GM21515 (cell line): ENCODE measurements at regions not wholly inside any gene's neighbourhood (a gene's known extent, or its start where the extent isn't known, plus 50 kb on each side); places are given as distances from the start of the nearest gene placed in this dataset.
A peak's percentile ranks its signal among the peaks of the same experiment; 100 is the strongest.
"Not testable (repeated sequence)": the region's sequence is repeated elsewhere in the genome, so short reads cannot be mapped to it uniquely, and the experiment has no call there.

Experiments
- ATAC-seq: cut with Tn5 transposase; IDR thresholded peaks from one replicate; pipeline ENCODE4 v1.9.1; 2021; ENCODE audit not compliant: unreplicated experiment

DNA sequence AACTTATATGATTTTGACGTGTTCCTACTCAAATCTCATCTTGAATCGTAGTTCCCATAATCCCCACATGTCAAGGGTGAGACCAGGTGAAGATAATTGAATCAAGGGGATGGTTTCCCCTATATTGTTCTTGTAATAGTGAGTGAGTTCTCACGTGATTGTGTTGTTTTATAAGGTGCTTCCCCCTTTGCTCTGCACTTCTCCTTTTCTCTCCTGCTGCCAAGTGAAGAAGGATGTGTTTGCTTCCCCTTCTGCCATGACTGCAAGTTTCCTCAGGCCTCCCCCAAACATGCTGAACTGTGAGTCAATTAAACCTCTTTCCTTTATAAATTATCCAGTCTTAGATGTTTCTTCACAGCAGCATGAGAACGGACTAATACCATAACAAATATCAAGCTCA, 83.2 kb downstream of the MANEA start:
- no peak for ATAC-seq

DNA sequence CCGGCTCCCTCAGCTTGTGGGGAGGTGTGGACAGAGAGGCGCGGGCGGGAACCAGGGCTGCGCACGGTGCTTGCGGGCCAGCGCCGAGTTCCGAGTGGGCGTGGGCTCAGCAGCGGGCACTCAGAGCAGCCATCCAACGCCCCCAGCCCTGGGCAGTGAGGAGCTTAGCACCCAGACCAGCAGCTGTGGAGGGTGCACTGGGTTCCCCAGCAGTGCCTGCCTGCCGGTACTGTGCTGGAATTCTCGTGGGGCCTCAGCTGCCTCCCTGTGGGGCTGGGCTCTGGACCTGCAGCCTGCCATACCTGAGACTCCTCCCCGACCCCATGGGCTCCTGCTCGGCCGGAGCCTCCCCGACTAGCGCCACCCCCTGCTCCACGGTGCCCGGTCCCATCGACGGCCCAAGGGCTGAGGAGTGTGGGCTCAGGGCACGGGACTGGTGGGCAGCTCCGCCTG, 92.7 kb downstream of the MANEA start:
- ATAC-seq: no peak

DNA sequence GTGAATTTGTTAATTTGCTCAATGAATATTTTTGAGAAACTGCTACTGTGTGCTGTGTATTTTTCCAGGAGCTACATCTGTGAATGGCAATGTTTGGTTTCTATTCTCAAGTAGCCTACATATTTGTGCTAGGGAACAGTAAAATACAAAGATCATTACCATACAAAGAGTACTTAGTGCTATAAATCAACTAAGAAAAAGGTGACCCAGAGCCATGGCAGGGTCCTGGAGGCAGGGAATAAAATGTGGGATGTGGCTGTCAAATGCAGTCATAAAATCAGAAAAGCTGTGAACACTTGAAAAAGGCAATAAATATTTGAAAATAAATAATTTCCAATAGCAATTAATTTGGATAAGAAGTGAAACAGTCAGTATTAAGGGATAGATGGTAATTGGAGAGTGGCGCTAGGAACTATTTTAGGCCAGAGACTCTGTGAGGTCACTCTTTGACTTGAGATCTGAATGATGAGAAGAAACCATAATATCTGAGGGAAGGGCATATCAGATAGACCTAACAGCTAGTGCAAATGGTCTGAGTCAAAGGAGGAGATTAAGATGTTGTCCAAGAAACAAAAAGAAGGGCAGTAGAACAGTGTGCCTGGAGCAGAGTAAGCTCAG, 98.8 kb downstream of the MANEA start:
- ATAC-seq: no peak

DNA sequence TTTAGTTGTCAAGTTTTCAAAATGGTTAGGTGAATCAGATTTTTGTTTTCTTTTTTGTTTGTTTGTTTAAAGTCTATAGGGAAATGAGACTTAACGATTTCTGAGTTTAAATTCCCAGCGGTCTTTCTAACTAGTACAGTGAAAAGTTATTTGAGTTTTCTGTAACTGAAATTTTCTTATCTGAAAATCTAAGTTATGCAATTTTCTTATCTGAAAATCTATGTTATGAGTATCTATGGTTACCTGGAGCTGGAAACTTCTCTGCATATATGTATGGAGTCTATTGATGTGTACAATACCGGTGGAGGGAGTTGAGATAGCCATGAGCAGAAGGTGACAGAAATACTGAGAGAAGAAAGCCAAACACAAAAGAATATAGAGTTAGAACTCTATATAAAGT, 102.6 kb downstream of the MANEA start:
- ATAC-seq: no peak

DNA sequence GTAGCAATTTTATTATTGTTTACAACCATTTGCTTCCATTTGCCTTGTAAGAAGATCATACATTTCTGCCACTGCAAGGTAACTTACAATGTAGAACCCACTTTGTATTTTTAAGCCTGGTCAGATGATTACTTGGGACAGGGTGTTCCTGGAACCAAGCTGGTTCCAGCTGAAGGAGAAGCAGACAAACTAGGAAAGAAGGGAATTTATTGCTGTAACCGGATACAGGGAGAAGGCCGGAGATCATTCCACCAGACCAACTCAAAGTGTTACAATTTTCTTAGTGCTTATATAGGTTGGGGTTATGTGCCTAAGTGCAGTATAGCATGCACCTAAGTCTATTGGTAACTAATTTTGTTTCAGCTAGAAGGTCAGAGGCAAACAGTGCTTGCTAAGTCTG, 104.4 kb downstream of the MANEA start:
- no peak for ATAC-seq

DNA sequence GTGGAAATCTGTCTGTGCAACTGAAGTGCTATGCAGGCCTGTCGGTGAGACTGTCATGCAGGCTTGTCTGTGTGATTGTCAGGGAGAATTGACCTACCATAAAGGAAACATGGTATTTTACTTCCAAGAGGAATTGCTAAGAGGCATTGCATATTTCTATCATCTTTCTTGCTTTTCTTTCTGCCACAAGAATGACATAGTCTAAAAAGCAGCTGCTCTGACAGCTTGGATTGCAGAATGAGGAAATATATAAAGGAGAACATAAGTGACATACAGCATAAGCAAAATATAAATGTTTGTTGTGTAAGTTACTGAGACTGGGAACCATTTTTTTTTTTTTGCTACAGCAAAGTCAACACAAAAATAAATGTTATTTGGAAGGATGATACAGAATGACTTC, 105.1 kb downstream of the MANEA start:
- ATAC-seq: no peak

DNA sequence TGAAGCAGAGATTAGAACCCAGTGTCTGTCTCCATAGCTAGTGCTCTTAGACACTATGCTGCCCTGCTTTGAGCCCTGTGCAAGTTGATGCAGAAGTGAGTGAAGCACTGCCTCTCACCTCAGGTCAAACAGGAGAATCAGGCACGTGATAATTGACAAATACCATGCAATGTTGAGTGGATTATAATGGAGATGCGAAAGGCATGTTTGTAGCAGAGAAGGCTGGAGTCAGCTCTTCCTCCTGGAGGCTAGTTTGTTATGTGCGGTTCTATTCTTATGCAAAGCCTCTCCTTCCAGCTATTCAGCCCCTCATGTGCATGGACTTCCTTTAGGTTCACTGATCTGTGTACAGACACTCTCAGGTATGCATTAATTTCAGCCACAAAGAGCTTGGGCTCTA, 108.5 kb downstream of the MANEA start:
- no peak for ATAC-seq

DNA sequence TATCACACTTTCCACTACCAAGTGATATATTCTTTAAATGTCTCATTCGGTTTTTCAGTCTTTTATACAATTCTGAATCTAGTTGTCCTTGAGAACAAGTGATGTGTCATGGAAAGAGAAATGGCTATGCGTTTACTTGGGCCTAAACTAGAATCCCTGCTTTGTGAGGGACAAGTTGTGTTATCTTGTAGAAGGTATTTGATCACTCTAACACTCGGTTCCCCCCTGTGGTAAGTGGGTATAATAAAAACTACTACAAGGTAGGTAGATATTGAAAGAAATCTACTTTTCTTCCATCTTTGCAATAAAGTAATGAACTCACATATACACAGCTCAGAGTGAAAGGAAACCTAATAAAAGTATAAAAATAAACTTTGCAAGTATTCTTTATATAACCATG, 108.9 kb downstream of the MANEA start:
- ATAC-seq: no peak

DNA sequence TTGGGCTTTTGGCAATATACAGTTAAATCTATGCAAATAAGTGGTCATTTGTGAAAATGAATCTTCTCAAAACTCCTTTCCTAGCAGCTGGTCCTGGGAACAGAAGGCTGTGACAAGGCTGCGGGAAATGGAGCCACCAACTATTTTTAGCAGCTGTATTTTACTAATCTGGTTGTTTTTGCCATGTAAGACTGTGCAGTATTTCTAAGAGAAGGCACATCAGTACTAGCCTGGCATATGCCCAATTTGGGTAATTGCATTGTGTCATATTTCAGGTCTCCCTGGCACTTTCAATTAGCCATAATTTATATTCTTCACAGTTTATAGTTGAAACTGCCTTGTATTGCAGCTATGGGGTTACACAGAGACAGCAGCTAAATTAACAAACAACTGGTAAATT, 109.6 kb downstream of the MANEA start:
- no peak for ATAC-seq

DNA sequence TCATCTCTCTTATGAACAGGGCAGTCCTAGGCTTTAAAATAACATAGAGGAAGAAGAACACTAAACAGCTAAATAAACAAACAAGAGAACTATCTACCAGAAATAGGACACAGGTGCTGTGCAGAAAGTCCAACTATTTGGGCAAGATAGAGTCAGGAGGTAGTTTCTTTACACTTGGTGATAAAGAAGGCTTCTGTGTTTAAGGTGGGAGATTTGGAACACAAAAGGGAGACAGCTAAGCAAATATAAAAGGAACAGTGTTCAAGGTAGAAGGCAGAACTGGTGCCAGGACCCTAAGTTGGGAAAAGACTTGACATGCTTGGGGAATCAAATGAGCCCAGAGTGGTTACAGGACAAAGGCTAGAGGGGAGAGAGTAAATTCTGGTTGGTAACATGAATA, 110.5 kb downstream of the MANEA start:
- no peak for ATAC-seq

DNA sequence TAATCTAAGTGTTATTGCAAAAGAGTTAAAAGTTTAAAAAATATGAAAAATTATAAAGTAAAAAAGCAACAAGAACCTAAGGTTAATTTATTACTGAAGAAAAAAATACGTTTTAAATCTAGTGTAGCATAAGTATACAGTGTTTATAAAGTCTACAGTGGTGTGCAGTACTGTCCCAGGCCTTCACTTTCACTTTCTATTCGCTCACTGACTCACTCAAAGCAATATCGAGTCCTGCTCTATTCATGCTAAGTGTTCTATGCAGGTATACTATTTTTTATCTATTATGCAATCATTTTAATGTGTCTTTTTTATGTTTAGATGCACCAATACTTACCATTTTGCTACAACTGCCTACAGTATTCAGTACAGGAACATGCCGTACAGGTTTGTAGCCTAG, 113.0 kb downstream of the MANEA start:
- peak; percentile 76 for ATAC-seq

DNA sequence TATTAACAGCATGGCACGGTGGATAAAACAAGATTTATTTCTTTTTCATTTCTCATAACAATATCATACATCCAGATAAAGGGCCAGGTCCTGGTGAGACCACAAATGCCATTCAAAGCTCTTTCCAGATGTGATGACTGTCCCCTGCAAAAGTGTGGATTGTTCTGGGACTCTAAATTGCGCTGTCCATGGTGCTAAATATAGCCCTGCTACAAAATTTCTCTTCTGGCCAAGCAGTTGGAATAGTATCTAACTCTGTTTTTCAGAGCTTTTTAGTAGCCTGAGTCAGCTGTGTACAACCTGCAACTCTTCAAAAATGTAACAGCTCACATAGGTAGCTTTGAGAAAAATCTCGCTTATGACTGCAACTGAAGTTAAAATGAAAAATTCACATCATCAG, 115.8 kb downstream of the MANEA start:
- no peak for ATAC-seq

DNA sequence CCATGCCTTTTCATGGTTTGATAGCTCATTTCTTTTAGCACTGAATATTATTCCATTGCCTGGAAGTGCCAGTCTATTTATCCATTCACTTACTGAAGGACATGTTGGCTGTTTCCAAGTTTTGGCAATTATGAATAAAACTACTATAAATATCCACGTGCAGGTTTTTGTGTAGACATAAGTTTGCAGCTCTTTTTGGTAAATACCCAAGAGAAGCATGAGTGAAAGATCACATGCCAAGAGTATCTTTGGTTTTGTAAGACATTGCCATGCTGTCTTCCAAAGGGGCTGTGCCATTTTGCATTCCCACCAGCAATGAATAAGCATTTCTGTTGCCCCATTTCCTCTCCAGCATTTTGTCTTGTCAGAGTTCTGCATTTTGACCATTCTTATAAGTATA, 120.9 kb downstream of the MANEA start:
- no peak for ATAC-seq

DNA sequence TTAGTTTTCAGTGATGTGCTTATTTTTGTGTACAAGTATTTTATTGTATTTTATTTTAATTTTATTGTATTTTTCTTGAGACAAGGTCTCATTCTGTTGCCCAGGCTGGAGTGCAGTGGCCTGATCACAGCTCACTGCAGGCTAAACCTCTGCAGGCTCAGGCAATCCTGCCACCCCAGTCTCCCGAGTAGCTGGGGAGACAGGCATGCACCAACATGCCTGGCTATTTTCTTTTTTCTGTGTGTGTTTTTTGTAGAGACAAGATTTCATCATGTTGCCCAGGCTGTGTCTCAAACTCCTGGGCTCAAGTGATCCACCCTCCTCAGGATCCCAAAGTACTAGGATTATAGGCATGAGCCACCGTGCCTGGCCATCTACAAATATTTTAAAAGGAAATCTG, 146.3 kb downstream of the MANEA start:
- ATAC-seq: no peak

DNA sequence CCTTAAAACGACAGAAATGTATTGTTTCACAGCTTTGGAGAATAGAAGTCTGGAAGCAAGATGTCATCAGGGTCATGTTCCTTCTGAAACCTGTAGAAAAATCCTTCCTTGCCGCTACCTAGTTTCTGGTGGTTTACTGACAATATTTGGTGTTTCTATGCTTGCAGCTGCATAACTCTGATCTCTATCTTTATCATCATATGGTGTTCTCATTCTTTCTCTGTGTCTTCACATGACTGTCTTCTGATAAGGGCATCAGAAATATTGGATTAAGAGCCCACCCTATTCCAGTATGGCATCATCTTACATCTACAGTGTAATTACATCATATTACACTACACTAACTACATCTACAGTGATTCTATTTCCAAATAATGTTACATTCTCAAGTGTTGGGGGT, 148.0 kb downstream of the MANEA start:
- no peak for ATAC-seq

DNA sequence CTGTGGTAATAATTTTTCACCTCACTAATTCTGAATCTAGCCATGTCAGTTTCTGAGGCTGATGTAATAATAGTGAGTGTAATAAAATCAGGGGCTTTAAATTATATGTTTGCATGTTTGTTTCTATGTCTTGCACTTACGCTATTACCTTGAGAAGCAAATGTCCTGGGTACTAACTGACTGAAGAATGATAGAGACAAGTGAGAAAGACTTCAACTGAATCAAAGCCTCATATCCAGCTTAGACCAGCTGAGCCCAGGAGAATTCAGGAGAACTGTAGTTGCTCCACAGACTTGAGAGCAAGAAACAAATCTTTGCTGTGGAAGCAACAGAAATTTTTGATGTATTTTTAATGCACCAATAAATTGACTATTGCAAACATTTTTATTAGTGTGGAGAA, 162.8 kb downstream of the MANEA start:
- no peak for ATAC-seq

DNA sequence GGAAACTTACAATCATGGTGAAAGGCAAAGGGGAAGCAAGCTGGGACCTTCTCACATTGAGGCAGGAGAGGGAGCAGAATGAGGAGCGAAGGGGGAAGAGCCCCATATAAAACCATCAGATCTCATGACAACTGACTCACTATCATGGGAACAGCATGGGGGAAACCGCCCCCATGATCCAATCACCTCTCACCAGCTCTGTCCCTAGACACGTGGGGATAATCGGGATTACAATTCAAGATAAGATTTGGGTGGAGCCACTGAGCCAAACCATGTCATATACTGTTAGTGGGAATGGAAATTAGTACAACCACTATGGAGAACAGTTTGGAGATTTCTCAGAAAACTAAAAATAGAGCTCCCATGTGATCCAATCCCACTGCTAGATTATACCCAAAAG, 163.7 kb downstream of the MANEA start:
- no peak for ATAC-seq

DNA sequence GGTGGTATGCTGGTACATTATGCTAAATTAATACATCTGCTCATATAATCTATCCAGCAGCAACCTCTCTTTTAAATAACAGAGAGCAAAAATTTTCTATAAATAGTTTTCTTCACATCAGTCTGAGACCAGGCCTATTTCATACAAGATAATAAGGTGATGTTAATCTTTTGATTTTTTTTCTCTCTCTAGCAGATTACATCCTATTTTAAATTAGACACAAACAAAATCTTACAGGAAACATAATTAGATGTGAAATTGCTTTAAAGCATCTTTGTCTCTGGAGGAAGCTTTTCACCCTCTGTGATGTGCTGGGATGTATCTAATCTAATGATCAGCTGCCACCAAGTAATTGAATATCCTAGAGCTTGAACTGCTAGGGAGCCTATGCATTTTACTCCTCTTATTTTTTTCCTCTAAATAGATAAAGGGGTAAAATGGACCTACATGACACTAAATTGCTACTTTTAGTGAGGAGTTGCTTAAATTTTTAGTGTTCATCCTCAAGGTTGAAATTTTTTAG, 165.5 kb downstream of the MANEA start:
- ATAC-seq: no peak

DNA sequence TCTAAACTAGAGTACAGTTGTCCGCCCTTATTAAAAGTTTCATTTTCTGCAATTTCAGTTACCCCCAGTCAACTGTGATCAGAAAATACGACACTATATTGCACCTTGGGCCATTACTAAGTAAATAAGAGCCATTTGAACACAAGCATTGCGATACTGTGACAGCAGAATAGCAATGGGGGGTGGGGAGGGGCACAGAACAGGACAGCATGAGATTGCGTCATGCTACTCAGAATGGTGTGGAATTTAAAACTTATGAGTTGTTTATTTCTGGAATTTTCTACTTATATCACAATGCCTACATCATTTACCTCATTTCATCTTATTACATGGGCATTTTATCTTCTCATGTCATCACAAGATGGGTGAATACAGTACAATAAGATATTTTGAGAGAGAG, 166.3 kb downstream of the MANEA start:
- ATAC-seq: no peak

DNA sequence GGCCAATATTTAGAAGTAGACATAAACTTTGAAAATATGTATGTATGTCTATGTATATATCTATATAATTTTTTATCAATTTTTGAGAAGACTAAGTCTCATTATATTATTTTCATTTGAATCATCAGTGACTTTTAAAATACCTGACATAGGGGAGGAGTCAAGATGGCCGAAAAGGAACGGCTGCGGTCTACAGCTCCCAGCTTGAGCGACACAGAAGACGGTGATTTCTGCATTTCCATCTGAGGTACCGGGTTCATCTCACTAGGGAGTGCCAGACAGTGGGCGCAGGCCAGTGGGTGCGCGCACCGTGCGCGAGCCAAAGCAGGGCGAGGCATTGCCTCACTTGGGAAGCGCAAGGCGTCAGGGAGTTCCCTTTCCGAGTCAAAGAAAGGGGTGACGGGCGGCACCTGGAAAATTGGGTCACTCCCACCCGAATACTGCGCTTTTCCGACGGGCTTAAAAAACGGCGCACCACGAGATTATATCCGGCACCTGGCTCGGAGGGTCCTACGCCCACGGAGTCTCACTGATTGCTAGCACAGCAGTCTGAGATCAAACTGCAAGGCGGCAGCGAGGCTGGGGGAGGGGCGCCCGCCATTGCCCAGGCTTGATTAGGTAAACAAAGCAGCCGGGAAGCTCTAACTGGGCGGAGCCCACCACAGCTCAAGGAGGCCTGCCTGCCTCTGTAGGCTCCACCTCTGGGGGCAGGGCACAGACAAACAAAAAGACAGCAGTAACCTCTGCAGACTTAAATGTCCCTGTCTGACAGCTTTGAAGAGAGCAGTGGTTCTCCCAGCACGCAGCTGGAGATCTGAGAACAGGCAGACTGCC, 181.1 kb downstream of the MANEA start:
- not testable (repeated sequence) for ATAC-seq

DNA sequence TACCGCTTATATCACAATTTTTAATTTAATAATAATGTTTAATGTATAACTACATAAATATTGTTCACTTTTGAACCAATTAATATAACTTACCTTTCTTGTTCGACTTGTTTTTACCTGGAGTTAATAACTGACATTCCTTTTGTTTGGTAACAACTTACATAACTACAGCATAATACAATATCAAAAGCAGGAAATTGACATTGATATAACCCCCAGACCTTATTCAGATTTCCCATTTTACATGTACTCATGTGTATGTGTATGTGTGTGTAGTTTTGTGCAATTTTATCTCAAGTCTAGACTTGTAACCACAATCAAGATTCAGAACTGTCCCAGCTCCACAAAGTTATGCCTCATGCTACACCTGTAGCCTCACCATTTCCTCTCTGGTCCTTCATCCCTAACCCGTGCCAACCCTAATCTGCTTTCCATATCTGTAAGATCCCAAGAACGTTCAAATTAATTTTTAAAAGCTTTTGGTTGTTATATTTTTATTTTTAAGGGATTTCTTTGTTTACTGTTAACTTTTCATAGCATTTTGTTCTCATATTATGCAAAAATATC, 190.6 kb downstream of the MANEA start:
- no peak for ATAC-seq

DNA sequence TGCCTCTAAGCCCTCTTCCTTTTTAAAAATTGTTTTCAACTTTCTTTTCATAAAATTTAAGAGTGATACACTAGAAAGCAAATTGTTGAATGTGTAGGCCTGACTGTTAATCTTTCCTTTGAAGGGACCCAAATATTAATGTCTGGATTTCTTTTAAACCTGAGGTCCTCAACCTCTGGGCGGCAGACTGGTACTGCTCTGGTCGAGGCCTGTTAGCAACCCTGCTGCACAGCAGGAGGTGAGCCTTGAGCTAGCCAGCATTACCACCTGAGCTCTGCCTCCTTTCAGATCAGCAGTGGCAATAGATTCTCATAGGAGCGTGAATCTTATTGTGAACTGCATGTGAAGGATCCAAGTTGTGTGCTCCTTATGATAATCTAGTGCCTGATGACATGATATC, 191.2 kb downstream of the MANEA start:
- no peak for ATAC-seq
